Thoracic aorta (tissue), 2 donors: ENCODE measurements at regions not wholly inside any gene's neighbourhood (a gene's known extent, or its start where the extent isn't known, plus 50 kb on each side); places are given as distances from the start of the nearest gene placed in this dataset.

Experiments used
- ATAC-seq: fragments of 150-250 bp; one replicate; pipeline ENCODE4 v1.8.0; 2017; ENCODE audit warnings: low read depth; ENCODE audit not compliant: insufficient number of reproducible peaks, low FRiP score
- DNase-seq: peaks from one replicate; pipeline ENCODE4 v3.0.0-alpha.2; 2020; ENCODE audit warnings: low spot score
- H3K27ac ChIP-seq, 2 donors: fragments of 200-600 bp; sonication (generic); 1 replicate in 1 of 2; 2 replicates in 1 of 2; pipeline ENCODE4 v1.5.1; 2016; ENCODE audit warnings: mild to moderate bottlenecking in 2 of 2, moderate library complexity in 2 of 2
- H3K27me3 ChIP-seq: fragments of 200-600 bp; sonication (generic); replicated peaks from 2 replicates; pipeline ENCODE4 v1.6.0; 2016; ENCODE audit warnings: mild to moderate bottlenecking; ENCODE audit not compliant: insufficient read depth
- H3K36me3 ChIP-seq: fragments of 200-600 bp; sonication (generic); one replicate; pipeline ENCODE4 v1.5.1; 2016
- H3K4me1 ChIP-seq, 2 donors: fragments of 200-600 bp; sonication (generic); 1 replicate in 1 of 2; 2 replicates in 1 of 2; pipeline versions ENCODE4 v1.5.1 to v1.6.0; 2016; ENCODE audit warnings: low read depth in 2 of 2, mild to moderate bottlenecking in 1 of 2; ENCODE audit not compliant: control insufficient read depth in 1 of 2
- H3K4me3 ChIP-seq: fragments of 200-600 bp; sonication (generic); 2 replicates; pipeline ENCODE4 v1.5.1; 2016; ENCODE audit warnings: mild to moderate bottlenecking
- H3K9me3 ChIP-seq: fragments of 200-600 bp; sonication (generic); 2 replicates; pipeline ENCODE4 v1.5.1; 2016
- TF ChIP-seq, protein P1 (sequence below): fragments of 200-600 bp; sonication (generic); IDR thresholded peaks from one replicate; pipeline ENCODE4 v1.5.1; 2019; ENCODE audit warnings: antibody characterized with exemption

- no peak overlapping the region for H3K27ac ChIP-seq
- TF ChIP-seq, protein P1, sequence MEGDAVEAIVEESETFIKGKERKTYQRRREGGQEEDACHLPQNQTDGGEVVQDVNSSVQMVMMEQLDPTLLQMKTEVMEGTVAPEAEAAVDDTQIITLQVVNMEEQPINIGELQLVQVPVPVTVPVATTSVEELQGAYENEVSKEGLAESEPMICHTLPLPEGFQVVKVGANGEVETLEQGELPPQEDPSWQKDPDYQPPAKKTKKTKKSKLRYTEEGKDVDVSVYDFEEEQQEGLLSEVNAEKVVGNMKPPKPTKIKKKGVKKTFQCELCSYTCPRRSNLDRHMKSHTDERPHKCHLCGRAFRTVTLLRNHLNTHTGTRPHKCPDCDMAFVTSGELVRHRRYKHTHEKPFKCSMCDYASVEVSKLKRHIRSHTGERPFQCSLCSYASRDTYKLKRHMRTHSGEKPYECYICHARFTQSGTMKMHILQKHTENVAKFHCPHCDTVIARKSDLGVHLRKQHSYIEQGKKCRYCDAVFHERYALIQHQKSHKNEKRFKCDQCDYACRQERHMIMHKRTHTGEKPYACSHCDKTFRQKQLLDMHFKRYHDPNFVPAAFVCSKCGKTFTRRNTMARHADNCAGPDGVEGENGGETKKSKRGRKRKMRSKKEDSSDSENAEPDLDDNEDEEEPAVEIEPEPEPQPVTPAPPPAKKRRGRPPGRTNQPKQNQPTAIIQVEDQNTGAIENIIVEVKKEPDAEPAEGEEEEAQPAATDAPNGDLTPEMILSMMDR = no peak
- DNase-seq (no peak), ATAC-seq (no peak)
- H3K27me3 ChIP-seq = no peaks in the 10 kb centered on the region
- no peaks in the 10 kb centered on the region for H3K4me1 ChIP-seq
- H3K9me3 ChIP-seq = no peaks in the 10 kb centered on the region
- H3K36me3 ChIP-seq = no peaks in the 10 kb centered on the region
- no peak overlapping the region for H3K4me3 ChIP-seq
These were observed 96.2 kb downstream of the OLFM1 start for GRCh38 chr9:135183528-135184180.

DNA sequence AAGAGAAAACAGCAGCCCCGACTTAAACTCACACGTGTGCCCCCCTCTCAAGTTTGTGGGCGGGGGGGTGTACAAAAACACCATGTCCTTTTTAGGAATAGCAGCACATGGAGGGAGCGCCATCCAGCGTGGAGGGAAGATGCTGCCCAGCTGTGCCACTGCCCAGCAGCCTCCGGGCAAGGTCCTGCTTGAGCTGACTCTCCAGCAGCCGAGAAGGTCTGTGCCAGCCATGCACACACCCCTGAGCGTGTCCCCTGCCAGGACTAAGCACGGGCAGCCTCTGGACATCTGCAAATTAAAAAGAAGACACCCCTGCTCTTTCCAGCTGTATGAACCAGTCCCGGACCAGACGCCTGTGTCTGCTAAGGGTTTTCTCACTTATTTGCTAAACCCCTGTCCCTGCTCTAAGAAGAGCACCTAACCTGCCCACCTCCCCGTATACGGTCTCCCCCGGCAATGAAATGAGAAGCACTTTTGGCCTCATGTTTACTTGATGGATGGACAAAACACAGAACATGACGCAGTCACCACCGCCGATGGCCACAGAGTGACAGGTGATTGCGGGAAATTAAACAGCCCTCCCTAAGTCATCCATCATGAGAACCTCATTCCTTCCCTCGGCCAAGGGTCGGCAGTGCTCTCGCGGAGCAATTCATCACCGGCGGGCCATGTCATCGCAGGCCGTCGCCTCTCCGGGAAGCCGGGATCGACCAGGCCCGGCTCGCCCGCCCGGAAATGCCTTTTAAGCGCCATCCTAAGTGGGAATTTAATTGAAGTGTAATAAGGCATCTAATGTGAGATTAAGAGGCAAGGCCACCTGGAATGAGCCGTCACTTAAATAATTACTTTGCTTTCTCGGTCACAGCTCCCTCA lies 96.9 kb downstream of the OLFM1 start:
- TF ChIP-seq, protein P1 = no peak
- Histone ChIP-seq H3K36me3 (no peaks in the 10 kb centered on the region), H3K9me3 (no peaks in the 10 kb centered on the region), H3K27me3 (no peaks in the 10 kb centered on the region), H3K4me3 (no peak overlapping the region), H3K27ac (no peak overlapping the region), H3K4me1 (no peaks in the 10 kb centered on the region)
- ATAC-seq (no peak), DNase-seq (no peak)

DNA sequence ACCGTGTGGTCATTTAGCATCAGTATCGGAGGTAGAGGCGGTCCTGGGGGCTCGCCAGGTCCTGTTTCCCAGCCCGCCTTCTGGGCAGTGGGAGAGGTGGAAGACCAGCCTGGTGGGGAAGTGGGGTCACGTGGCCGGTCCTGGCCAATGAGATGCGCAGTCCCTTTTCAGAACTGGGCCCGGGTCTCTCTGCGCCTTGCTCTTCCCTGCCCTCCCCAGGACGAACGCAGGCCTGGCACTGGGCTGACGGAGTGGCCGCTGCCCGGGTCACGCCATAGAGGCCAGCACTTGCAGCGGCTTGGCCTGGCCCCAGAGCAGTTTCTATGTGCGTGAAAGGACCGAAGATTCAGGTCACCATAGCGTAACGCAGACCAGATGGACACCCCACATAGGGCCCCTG lies 97.6 kb downstream of the OLFM1 start:
- Histone ChIP-seq H3K9me3 (no peaks in the 10 kb centered on the region), H3K36me3 (no peaks in the 10 kb centered on the region), H3K4me1 (no peaks in the 10 kb centered on the region), H3K4me3 (no peak overlapping the region), H3K27ac (no peak overlapping the region), H3K27me3 (no peaks in the 10 kb centered on the region)
- DNase-seq (no peak), ATAC-seq (no peak)
- TF ChIP-seq, protein P1 = no peak

- Histone ChIP-seq H3K27ac (no peak overlapping the region), H3K27me3 (no peaks in the 10 kb centered on the region), H3K4me3 (no peak overlapping the region), H3K36me3 (no peaks in the 10 kb centered on the region), H3K9me3 (no peaks in the 10 kb centered on the region), H3K4me1 (no peaks in the 10 kb centered on the region)
- no peak for ATAC-seq
- DNase-seq = no peak
- TF ChIP-seq, protein P1 = no peak
These were observed 99.0 kb downstream of the OLFM1 start for GRCh38 chr9:135186248-135187164.

DNA sequence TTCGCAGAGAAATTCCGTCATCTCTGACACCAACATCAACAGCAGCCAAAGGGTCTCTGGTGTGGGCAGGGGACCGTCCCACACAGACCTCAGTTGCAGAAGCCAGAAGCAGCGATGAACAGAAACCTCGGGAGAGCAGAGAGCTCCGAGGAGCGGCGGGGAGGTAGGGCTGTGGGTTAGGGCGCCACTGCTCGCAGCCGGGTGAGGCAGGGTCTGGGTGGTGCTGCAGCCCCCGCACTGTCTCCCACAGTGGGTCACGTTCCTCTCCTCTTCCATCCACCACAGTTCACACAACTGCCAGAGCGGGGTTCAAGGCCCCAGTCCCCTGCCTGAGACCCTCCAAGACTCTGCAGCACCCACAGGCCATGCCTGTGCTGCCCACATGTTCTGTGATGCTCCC lies 99.9 kb downstream of the OLFM1 start:
- Histone ChIP-seq H3K27ac (no peak overlapping the region), H3K27me3 (no peaks in the 10 kb centered on the region), H3K36me3 (no peaks in the 10 kb centered on the region), H3K9me3 (no peaks in the 10 kb centered on the region), H3K4me1 (no peaks in the 10 kb centered on the region), H3K4me3 (no peak overlapping the region)
- TF ChIP-seq, protein P1 = no peak
- ATAC-seq = no peak
- DNase-seq = no peak
